Pulmonary artery endothelial cell (primary cell): ENCODE measurements at regions not wholly inside any gene's neighbourhood (a gene's known extent, or its start where the extent isn't known, plus 50 kb on each side); places are given as distances from the start of the nearest gene placed in this dataset.

Experiments
- DNase-seq: peaks from one replicate; pipeline ENCODE4 v3.0.0-alpha.2; 2011; ENCODE audit warnings: low read depth, low spot score

GRCh38 chr11:70569996-70570692 is 171.8 kb downstream of the CTTN start:
- no peak for DNase-seq

GRCh38 chr11:70570693-70571395 is 172.5 kb downstream of the CTTN start:
- no peak for DNase-seq

- DNase-seq: no peak
Measured at GRCh38 chr11:70572974-70573260, 174.6 kb downstream of the CTTN start.

- no peak for DNase-seq
Measured at GRCh38 chr11:70573701-70574151, 175.4 kb downstream of the CTTN start.

- no peak for DNase-seq
Measured at GRCh38 chr11:70574725-70575347, 176.5 kb downstream of the CTTN start.

GRCh38 chr11:70575396-70576060 is 177.2 kb downstream of the CTTN start:
- DNase-seq: no peak

- DNase-seq: no peak
Measured at GRCh38 chr11:70577258-70577603, 178.9 kb downstream of the CTTN start.

GRCh38 chr11:70577948-70578347 is 179.6 kb downstream of the CTTN start:
- DNase-seq: no peak

GRCh38 chr11:70578371-70578770 is 180.0 kb downstream of the CTTN start:
- DNase-seq: no peak

GRCh38 chr11:70578831-70579230 is 180.5 kb downstream of the CTTN start:
- DNase-seq: no peak

- no peak for DNase-seq
Measured at GRCh38 chr11:70579316-70579955, 181.1 kb downstream of the CTTN start.

GRCh38 chr11:70580036-70580805 is 181.9 kb downstream of the CTTN start:
- no peak for DNase-seq

GRCh38 chr11:70581991-70582885 is 183.9 kb downstream of the CTTN start:
- DNase-seq: no peak

- DNase-seq: no peak
Measured at GRCh38 chr11:70582886-70583641, 184.7 kb downstream of the CTTN start.

GRCh38 chr11:70583781-70584218 is 185.5 kb downstream of the CTTN start:
- DNase-seq: no peak

GRCh38 chr11:70584498-70585235 is 186.3 kb downstream of the CTTN start:
- DNase-seq: no peak

- DNase-seq: no peak
Measured at GRCh38 chr11:70585236-70585545, 186.9 kb downstream of the CTTN start.

- no peak for DNase-seq
Measured at GRCh38 chr11:70586261-70587074, 188.1 kb downstream of the CTTN start.
